H9 (cell line): ENCODE measurements at regions not wholly inside any gene's neighbourhood (a gene's known extent, or its start where the extent isn't known, plus 50 kb on each side); places are given as distances from the start of the nearest gene placed in this dataset.

ENCODE experiments used
- DNase-seq: peaks from one replicate; pipeline ENCODE4 v3.0.0-alpha.2; 2017
- H2AFZ ChIP-seq: one replicate; pipeline ENCODE4 v1.6.1; 2013; ENCODE audit warnings: mild to moderate bottlenecking, low read length, control low read depth, moderate library complexity
- H2AK5ac ChIP-seq: 2 replicates; pipeline ENCODE4 v1.6.1; 2013; ENCODE audit warnings: low read length, control low read depth, mixed read lengths; ENCODE audit not compliant: insufficient read length
- H2BK120ac ChIP-seq: one replicate; pipeline ENCODE4 v1.6.1; 2013; ENCODE audit warnings: low read depth, mild to moderate bottlenecking, low read length, control low read depth, inconsistent platforms; ENCODE audit not compliant: poor library complexity, severe bottlenecking
- H2BK12ac ChIP-seq: 2 replicates; pipeline ENCODE4 v1.6.1; 2013; ENCODE audit warnings: low read length, control low read depth, mixed read lengths, low read depth; ENCODE audit not compliant: insufficient read length
- H2BK15ac ChIP-seq: 2 replicates; pipeline ENCODE4 v1.6.1; 2013; ENCODE audit warnings: low read depth, low read length, control low read depth
- H2BK20ac ChIP-seq: one replicate; pipeline ENCODE4 v1.6.1; 2013; ENCODE audit warnings: low read depth, mild to moderate bottlenecking, low read length, control low read depth, inconsistent platforms; ENCODE audit not compliant: poor library complexity, severe bottlenecking
- H2BK5ac ChIP-seq: 2 replicates; pipeline ENCODE4 v1.6.1; 2013; ENCODE audit warnings: low read length, control low read depth, mixed read lengths; ENCODE audit not compliant: insufficient read length
- H3K14ac ChIP-seq: 2 replicates; pipeline ENCODE4 v1.6.1; 2013; ENCODE audit warnings: low read length, control low read depth; ENCODE audit not compliant: insufficient read depth
- H3K18ac ChIP-seq: 2 replicates; pipeline ENCODE4 v1.6.1; 2013; ENCODE audit warnings: low read depth, mild to moderate bottlenecking, mixed read lengths, low read length, control low read depth; ENCODE audit not compliant: insufficient read length
- H3K23ac ChIP-seq: 2 replicates; pipeline ENCODE4 v1.6.1; 2013; ENCODE audit warnings: low read length, control low read depth, mixed read lengths, low read depth; ENCODE audit not compliant: insufficient read length
- H3K23me2 ChIP-seq: 2 replicates; pipeline ENCODE4 v1.6.1; 2013; ENCODE audit warnings: low read depth, mild to moderate bottlenecking, mixed read lengths, low read length, control low read depth; ENCODE audit not compliant: insufficient read length, poor library complexity, severe bottlenecking
- H3K27ac ChIP-seq: 2 replicates; pipeline ENCODE4 v1.5.1; 2013; ENCODE audit warnings: low read length, control low read depth, mixed read lengths, low read depth; ENCODE audit not compliant: insufficient read length
- H3K27me3 ChIP-seq: 2 replicates; pipeline ENCODE4 v1.6.1; 2013; ENCODE audit warnings: low read length, control low read depth, inconsistent platforms; ENCODE audit not compliant: insufficient read depth
- H3K4ac ChIP-seq: 2 replicates; pipeline ENCODE4 v1.6.1; 2013; ENCODE audit warnings: low read depth, mild to moderate bottlenecking, control low read depth, inconsistent platforms, low read length, moderate library complexity
- H3K4me1 ChIP-seq: 2 replicates; pipeline ENCODE4 v1.6.1; 2013; ENCODE audit warnings: low read length, control low read depth, inconsistent platforms; ENCODE audit not compliant: insufficient read depth
- H3K4me2 ChIP-seq: 2 replicates; pipeline ENCODE4 v1.6.1; 2013; ENCODE audit warnings: low read length, control low read depth, mixed read lengths; ENCODE audit not compliant: insufficient read length, insufficient read depth
- H3K56ac ChIP-seq: 2 replicates; pipeline ENCODE4 v1.6.1; 2013; ENCODE audit warnings: low read depth, mild to moderate bottlenecking, mixed read lengths, low read length, control low read depth; ENCODE audit not compliant: insufficient read length
- H3K79me1 ChIP-seq: 2 replicates; pipeline ENCODE4 v1.6.1; 2013; ENCODE audit warnings: low read depth, mild to moderate bottlenecking, moderate library complexity, low read length, control low read depth, inconsistent platforms; ENCODE audit not compliant: insufficient read depth, poor library complexity, severe bottlenecking
- H3K79me2 ChIP-seq: 2 replicates; pipeline ENCODE4 v1.6.1; 2013; ENCODE audit warnings: low read length, control low read depth, inconsistent platforms; ENCODE audit not compliant: insufficient read depth
- H3K9ac ChIP-seq: 2 replicates; pipeline ENCODE4 v1.6.1; 2013; ENCODE audit warnings: low read length, control low read depth, mixed read lengths; ENCODE audit not compliant: insufficient read length; ENCODE audit errors: extremely low read depth
- H3K9me3 ChIP-seq: one replicate; pipeline ENCODE4 v1.6.1; 2013; ENCODE audit warnings: low read depth, low read length, inconsistent platforms; ENCODE audit not compliant: control insufficient read depth
- H3T11ph ChIP-seq: one replicate; pipeline ENCODE4 v1.6.1; 2013; ENCODE audit warnings: mild to moderate bottlenecking, low read length, control low read depth, inconsistent platforms
- H4K20me1 ChIP-seq: one replicate; pipeline ENCODE4 v1.6.1; 2013; ENCODE audit not compliant: control insufficient read depth, insufficient read length, insufficient read depth
- H4K5ac ChIP-seq: 2 replicates; pipeline ENCODE4 v1.6.1; 2013; ENCODE audit warnings: low read depth, mild to moderate bottlenecking, mixed read lengths, low read length, control low read depth; ENCODE audit not compliant: insufficient read length
- H4K8ac ChIP-seq: replicated peaks from 2 replicates; pipeline ENCODE4 v1.6.1; 2013; ENCODE audit warnings: low read length, control low read depth, mixed read lengths, low read depth; ENCODE audit not compliant: insufficient read length
- H4K91ac ChIP-seq: 2 replicates; pipeline ENCODE4 v1.6.1; 2013; ENCODE audit warnings: low read depth, mild to moderate bottlenecking, moderate library complexity, mixed read lengths, low read length, control low read depth; ENCODE audit not compliant: insufficient read length
- H3K27ac Mint-ChIP-seq, 3 experiments: 2 replicates in 2 of 3; 3 replicates in 1 of 3; pipeline ENCODE4 v1.8.0; 2020 to 2021; ENCODE audit warnings: mixed read lengths in 3 of 3, mild to moderate bottlenecking in 1 of 3, moderate library complexity in 1 of 3
- H3K27me3 Mint-ChIP-seq: 2 replicates; pipeline ENCODE4 v1.8.0; 2021; ENCODE audit warnings: low read depth, mild to moderate bottlenecking, moderate library complexity, mixed read lengths
- H3K36me3 Mint-ChIP-seq, 3 experiments: 2 replicates in 2 of 3; 3 replicates in 1 of 3; pipeline ENCODE4 v1.8.0; 2020 to 2021; ENCODE audit warnings: low read depth in 3 of 3, mixed read lengths in 3 of 3; ENCODE audit not compliant: insufficient read depth in 1 of 3
- H3K4me1 Mint-ChIP-seq, 2 experiments: 2 replicates each; pipeline ENCODE4 v1.8.0; 2020; ENCODE audit warnings: mixed read lengths in 2 of 2
- H3K4me3 Mint-ChIP-seq, 2 experiments: 2 replicates in 1 of 2; 3 replicates in 1 of 2; pipeline ENCODE4 v1.8.0; 2020 to 2021; ENCODE audit warnings: mild to moderate bottlenecking in 2 of 2, mixed read lengths in 2 of 2, moderate library complexity in 1 of 2
- H3K9me3 Mint-ChIP-seq, 2 experiments: 2 replicates in 1 of 2; 3 replicates in 1 of 2; pipeline ENCODE4 v1.8.0; 2020; ENCODE audit warnings: mild to moderate bottlenecking in 2 of 2, mixed read lengths in 2 of 2, moderate library complexity in 1 of 2
- CTCF ChIP-seq: fragments of 200-600 bp; sonication (generic); conservative IDR thresholded peaks from 3 replicates; pipeline ENCODE4 v1.8.0; 2021; ENCODE audit warnings: antibody characterized with exemption, mild to moderate bottlenecking
- WGBS: extraction: QIAGEN DNeasy Blood & Tissue Kit; methylation state at CpG from one replicate; pipeline ENCODE4 v1.1.7; 2013; ENCODE audit warnings: missing lambda C conversion rate, low lambda C conversion rate, mixed read lengths; ENCODE audit not compliant: insufficient read length; ENCODE audit errors: extremely low coverage; 5-methylcytosine and 5-hydroxymethylcytosine counted together

DNA sequence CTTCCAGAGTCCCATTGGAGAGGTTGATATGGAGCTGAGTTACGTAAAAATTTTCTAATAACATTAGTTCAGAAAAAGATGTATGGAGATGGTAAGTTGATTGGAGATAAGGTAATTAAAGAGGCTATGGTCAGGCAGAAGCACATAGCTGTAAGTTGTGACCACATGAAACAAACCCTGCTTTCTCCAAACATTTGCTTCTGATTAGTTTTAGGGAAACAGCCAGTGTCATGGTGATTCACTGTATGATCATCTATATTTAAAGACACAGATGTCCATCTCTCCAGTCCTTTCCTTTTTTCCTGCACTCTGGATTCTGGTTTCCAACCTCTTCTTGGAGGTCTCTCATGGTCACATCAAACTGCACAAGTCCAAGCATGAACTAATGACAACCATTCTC, 1550.8 kb upstream of the PIK3C3 start:
- Histone ChIP-seq H3K9me3 (no peaks in the 10 kb centered on the region), H3K18ac (no peak overlapping the region), H2BK5ac (no peak overlapping the region), H3K23me2 (no peaks in the 10 kb centered on the region), H3K14ac (no peak overlapping the region), H3K27ac (no peak overlapping the region), H2AFZ (no peak overlapping the region), H3K4me2 (no peak overlapping the region), H4K8ac (no peak overlapping the region), H3K27me3 (no peaks in the 10 kb centered on the region), H3K9ac (no peak overlapping the region), H4K91ac (no peak overlapping the region), H4K20me1 (no peaks in the 10 kb centered on the region), H4K5ac (no peak overlapping the region), H2BK15ac (no peak overlapping the region), H2BK20ac (no peak overlapping the region), H2AK5ac (no peak overlapping the region), H2BK120ac (no peak overlapping the region), H3K56ac (no peak overlapping the region), H3K23ac (no peak overlapping the region), H2BK12ac (no peak overlapping the region), H3T11ph (no peak overlapping the region), H3K79me2 (no peaks in the 10 kb centered on the region), H3K4ac (no peak overlapping the region), H3K79me1 (no peaks in the 10 kb centered on the region), H3K4me1 (no peaks in the 10 kb centered on the region)
- H3K27me3 Mint-ChIP-seq: no peaks in the 10 kb centered on the region
- TF ChIP-seq CTCF: no peak
- no peaks in the 10 kb centered on the region for H3K36me3 Mint-ChIP-seq
- no peak for DNase-seq
- H3K4me1 Mint-ChIP-seq: peaks cover 9 to 19% of the 10 kb centered on the region in 2 experiments
- no peak overlapping the region for H3K4me3 Mint-ChIP-seq
- no peaks in the 10 kb centered on the region for H3K9me3 Mint-ChIP-seq
- no peak overlapping the region; a peak in 1 of 7 replicates for H3K27ac Mint-ChIP-seq
- WGBS: 100% methylated on average over 1 of the region's 1 CpG
